ENCODE measurements at regions not wholly inside any gene's neighbourhood (a gene's known extent, or its start where the extent isn't known, plus 50 kb on each side); places are given as distances from the start of the nearest gene placed in this dataset.

DNA sequence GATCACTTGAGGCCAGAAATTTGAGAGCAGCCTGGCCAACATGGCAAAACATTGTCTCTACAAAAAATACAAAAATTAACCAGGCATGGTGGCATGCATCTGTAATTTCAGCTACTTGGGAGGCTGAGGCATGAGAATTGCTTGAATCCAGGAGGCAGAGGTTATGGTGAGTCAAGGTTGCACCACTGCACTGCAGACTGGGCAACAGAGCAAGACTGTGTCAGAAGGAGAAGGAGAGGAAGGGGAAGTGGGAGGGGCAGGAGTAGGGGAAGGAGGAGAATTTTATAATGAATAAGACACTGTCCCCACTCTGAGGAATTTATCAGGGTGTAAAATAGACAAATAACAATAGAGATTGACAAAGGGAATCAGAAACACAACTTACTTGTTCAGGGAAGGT, 440.6 kb upstream of the DYNLRB2 start:
- Histone ChIP-seq H4K8ac (replicated peaks; ENCODE audit: insufficient read length, low read depth, low read length) (no peak overlapping the region), H3K27ac (ENCODE audit: insufficient read length, low read depth, low read length) (no peak overlapping the region), H3K27me3 (ENCODE audit: insufficient read depth, low read length) (no peaks in the 10 kb centered on the region), H2BK120ac (ENCODE audit: low read depth, low read length, poor library complexity, severe bottlenecking) (no peak overlapping the region), H3K79me1 (ENCODE audit: insufficient read depth, low read depth, low read length, poor library complexity, severe bottlenecking) (no peaks in the 10 kb centered on the region), H3T11ph (ENCODE audit: low read length) (no peak overlapping the region), H3K4me1 (ENCODE audit: insufficient read depth, low read length) (peaks cover 5% of the 10 kb centered on the region; the same call in 1 of the 2 replicates), H4K91ac (ENCODE audit: insufficient read length, low read depth, low read length) (no peak overlapping the region), H3K23me2 (ENCODE audit: insufficient read length, low read depth, low read length, poor library complexity, severe bottlenecking) (no peaks in the 10 kb centered on the region), H3K4ac (ENCODE audit: low read depth, low read length) (no peak overlapping the region), H2BK5ac (ENCODE audit: insufficient read length, low read length) (no peak overlapping the region), H2BK20ac (ENCODE audit: low read depth, low read length, poor library complexity, severe bottlenecking) (no peak overlapping the region), H3K4me2 (ENCODE audit: insufficient read depth, insufficient read length, low read length) (no peak overlapping the region), H2BK12ac (ENCODE audit: insufficient read length, low read depth, low read length) (no peak overlapping the region), H3K56ac (ENCODE audit: insufficient read length, low read depth, low read length) (no peak overlapping the region), H3K9me3 (ENCODE audit: control insufficient read depth, low read depth, low read length) (peaks cover 5% of the 10 kb centered on the region), H2AK5ac (ENCODE audit: insufficient read length, low read length) (no peak overlapping the region), H4K20me1 (ENCODE audit: control insufficient read depth, insufficient read depth, insufficient read length) (no peaks in the 10 kb centered on the region), H3K79me2 (ENCODE audit: insufficient read depth, low read length) (no peaks in the 10 kb centered on the region), H2AFZ (ENCODE audit: low read length) (no peak overlapping the region), H4K5ac (ENCODE audit: insufficient read length, low read depth, low read length) (no peak overlapping the region), H3K23ac (ENCODE audit: insufficient read length, low read depth, low read length) (no peak overlapping the region), H3K14ac (ENCODE audit: insufficient read depth, low read length) (no peak overlapping the region), H2BK15ac (ENCODE audit: low read depth, low read length) (no peak overlapping the region), H3K18ac (ENCODE audit: insufficient read length, low read depth, low read length) (no peak overlapping the region), H3K9ac (ENCODE audit: extremely low read depth, insufficient read length, low read length) (no peak overlapping the region)
- Mint-ChIP-seq H3K4me1 (peaks cover 18 to 24% of the 10 kb centered on the region in 2 experiments), H3K36me3 (ENCODE audit: insufficient read depth in 1 of 3, low read depth in 3 of 3) (peaks cover 0 to 9% (median 2%) of the 10 kb centered on the region in 3 experiments; a peak in 3 of 7 replicates), H3K27ac (no peak overlapping the region), H3K27me3 (ENCODE audit: low read depth) (peaks cover 2% of the 10 kb centered on the region; the same call in 1 of the 2 replicates), H3K9me3 (peaks cover 12 to 13% of the 10 kb centered on the region in 2 experiments), H3K4me3 (no peak overlapping the region)
- DNase-seq: no peak
- TF ChIP-seq CTCF (conservative IDR thresholded peaks at IDR 0.05): no peak

Data from H9 (cell line).